ENCODE measurements at regions not wholly inside any gene's neighbourhood (a gene's known extent, or its start where the extent isn't known, plus 50 kb on each side); places are given as distances from the start of the nearest gene placed in this dataset.

DNA sequence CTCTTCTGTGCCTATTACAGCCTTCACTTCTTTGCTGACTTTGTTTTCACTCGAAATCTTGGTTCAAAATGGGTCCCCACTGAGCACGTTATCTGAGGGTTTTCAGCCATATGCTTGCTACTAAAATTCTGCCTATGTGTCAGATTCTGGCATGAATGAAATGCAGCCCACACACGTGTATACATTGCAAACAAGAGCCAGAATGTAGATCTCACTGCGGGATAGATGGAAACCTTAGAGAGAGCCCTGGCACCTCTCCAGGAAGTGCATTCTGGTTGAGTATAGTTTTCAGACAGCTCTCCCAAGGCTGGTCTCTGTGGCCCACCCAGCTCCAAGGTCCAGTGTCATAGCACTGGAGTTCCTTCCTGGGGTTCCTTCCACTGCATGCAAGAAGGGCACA is 234.7 kb upstream of the GJB5 start:
- Histone ChIP-seq H3K27me3 (no peaks in the 10 kb centered on the region), H3K9me3 (replicated peaks in 1 of 3) (no peaks in the 10 kb centered on the region), H3K27ac (no peak overlapping the region), H3K36me3 (replicated peaks in 1 of 2) (no peaks in the 10 kb centered on the region), H3K4me3 (no peak overlapping the region), H3K4me1 (replicated peaks in 1 of 2) (no peaks in the 10 kb centered on the region)
- intact Hi-C loops (cut with DNase I) = no loop called here
- DNase-seq = no peak
- TF ChIP-seq, protein P1, sequence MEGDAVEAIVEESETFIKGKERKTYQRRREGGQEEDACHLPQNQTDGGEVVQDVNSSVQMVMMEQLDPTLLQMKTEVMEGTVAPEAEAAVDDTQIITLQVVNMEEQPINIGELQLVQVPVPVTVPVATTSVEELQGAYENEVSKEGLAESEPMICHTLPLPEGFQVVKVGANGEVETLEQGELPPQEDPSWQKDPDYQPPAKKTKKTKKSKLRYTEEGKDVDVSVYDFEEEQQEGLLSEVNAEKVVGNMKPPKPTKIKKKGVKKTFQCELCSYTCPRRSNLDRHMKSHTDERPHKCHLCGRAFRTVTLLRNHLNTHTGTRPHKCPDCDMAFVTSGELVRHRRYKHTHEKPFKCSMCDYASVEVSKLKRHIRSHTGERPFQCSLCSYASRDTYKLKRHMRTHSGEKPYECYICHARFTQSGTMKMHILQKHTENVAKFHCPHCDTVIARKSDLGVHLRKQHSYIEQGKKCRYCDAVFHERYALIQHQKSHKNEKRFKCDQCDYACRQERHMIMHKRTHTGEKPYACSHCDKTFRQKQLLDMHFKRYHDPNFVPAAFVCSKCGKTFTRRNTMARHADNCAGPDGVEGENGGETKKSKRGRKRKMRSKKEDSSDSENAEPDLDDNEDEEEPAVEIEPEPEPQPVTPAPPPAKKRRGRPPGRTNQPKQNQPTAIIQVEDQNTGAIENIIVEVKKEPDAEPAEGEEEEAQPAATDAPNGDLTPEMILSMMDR (IDR thresholded peaks at IDR 0.05) = no peak
- TF ChIP-seq POLR2A (IDR thresholded peaks at IDR 0.05) = no peak
- 48 to 50% (median 49%) methylated on average over 4 of the region's 4 CpGs for WGBS, 4 donors

DNA sequence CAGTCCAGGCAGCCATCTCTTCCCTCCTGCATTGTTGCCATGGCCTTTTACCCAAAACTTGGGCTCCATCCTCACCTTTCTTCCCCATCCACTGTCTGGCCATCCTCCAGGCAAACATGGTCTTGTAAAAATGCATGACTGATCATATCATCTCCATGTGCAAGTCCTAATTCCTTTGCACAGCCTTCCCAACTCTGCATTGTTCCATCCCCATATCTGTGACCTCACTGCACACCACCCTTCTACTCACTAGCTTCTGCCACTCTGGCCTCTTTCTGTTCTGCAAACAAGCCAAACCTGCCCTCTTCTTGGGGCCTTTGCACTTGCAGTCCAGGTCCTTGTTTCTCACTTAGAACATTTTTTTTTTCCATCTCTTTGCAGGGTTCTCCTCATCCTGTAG is 230.1 kb upstream of the GJB5 start:
- H3K36me3 ChIP-seq (replicated peaks in 1 of 2) = no peaks in the 10 kb centered on the region
- DNase-seq = no peak
- H3K9me3 ChIP-seq (replicated peaks in 1 of 3) = no peaks in the 10 kb centered on the region
- no peaks in the 10 kb centered on the region for H3K4me1 ChIP-seq (replicated peaks in 1 of 2)
- TF ChIP-seq, protein P1 (IDR thresholded peaks at IDR 0.05) = no peak
- TF ChIP-seq POLR2A (IDR thresholded peaks at IDR 0.05) = no peak
- intact Hi-C loops (cut with DNase I) = no loop called here
- H3K27ac ChIP-seq = no peak overlapping the region
- H3K4me3 ChIP-seq = no peak overlapping the region
- no peaks in the 10 kb centered on the region for H3K27me3 ChIP-seq

DNA sequence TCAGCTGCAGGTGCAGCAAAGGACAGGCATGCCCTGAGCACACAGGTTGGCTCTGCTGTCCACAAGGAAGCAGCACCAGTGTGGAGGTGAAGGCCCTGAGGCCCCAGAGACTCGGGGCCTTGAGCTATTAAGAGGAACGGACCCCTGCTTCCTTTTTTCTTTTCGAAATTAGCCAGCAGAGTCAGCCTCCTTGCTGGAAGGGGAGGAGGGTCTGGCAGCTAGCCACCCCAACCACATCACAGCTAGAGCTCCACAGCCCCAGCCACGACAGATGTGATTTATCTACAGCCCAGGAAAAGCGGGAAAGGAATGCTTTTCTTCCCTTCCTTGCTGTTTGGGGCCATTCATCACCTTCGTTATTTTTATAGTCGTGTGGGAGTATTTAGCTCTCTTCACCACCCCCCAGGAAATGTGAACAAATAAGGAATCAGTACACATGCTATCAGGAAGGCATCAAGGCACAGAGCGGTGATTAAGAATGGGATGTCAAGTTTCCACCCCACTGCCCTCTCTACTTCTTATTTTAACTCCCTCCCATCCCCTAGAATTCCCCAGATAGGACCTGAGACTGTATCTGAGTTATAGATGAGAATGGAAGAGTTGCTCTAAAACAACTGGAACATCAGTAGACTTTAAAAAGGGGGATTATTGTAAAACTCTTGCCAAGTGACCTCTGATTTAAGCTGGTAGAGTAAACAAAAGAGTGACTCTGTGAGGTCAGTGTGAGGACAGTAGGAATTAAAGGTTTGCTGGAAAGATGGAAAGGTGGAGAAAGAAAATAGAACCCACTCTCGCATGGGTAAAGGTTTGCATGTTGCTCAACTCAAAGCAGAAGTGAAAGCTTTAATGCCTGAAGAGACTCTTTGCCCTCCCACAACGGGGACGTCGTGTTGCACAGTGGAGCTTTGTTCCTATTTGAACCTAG is 224.7 kb upstream of the GJB5 start:
- no peaks in the 10 kb centered on the region for H3K36me3 ChIP-seq (replicated peaks in 1 of 2)
- 7 to 20% (median 14%) methylated on average over 10 to 12 of the region's 12 CpGs for WGBS, 4 donors
- TF ChIP-seq POLR2A (IDR thresholded peaks at IDR 0.05) = no peak
- TF ChIP-seq, protein P1 (IDR thresholded peaks at IDR 0.05) = no peak
- intact Hi-C loops (cut with DNase I) = no loop called here
- no peaks in the 10 kb centered on the region for H3K9me3 ChIP-seq (replicated peaks in 1 of 3)
- H3K4me1 ChIP-seq (replicated peaks in 1 of 2) = no peaks in the 10 kb centered on the region
- no peaks in the 10 kb centered on the region for H3K27me3 ChIP-seq
- no peak overlapping the region for H3K27ac ChIP-seq
- no peak overlapping the region for H3K4me3 ChIP-seq
- peak in 1 of 7 donors; percentile 10 for DNase-seq

DNA sequence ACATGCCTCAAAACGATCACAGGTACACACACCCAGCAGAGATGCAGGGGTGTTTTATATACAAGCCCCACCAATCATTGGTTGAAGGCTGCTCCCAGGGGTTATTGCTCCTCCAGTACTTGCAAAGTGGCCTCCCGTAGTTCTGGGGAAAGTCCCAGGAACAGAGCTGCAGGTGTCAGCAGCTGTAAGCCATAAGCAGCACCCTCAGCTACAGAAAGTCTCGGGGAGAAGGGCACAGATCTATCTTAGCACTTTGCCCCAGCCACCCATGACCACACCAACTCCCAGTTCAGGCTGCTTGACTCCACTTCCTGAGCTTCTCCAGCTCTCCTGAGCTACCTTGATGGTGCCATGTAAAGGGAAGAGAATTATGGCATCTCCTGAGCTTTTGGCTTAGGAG is 222.7 kb upstream of the GJB5 start:
- intact Hi-C loops (cut with DNase I) = no loop called here
- H3K27me3 ChIP-seq = no peaks in the 10 kb centered on the region
- no peak overlapping the region for H3K4me3 ChIP-seq
- no peak for DNase-seq
- no peaks in the 10 kb centered on the region for H3K4me1 ChIP-seq (replicated peaks in 1 of 2)
- no peak overlapping the region for H3K27ac ChIP-seq
- H3K36me3 ChIP-seq (replicated peaks in 1 of 2) = no peaks in the 10 kb centered on the region
- no peaks in the 10 kb centered on the region for H3K9me3 ChIP-seq (replicated peaks in 1 of 3)
- WGBS, 4 donors = 38 to 42% (median 40%) methylated on average over 2 to 3 of the region's 3 CpGs
- no peak for TF ChIP-seq POLR2A (IDR thresholded peaks at IDR 0.05)
- TF ChIP-seq, protein P1 (IDR thresholded peaks at IDR 0.05) = no peak

All from adrenal gland (tissue), 9 donors.